Suppressor macrophage (primary cell): ENCODE measurements at regions not wholly inside any gene's neighbourhood (a gene's known extent, or its start where the extent isn't known, plus 50 kb on each side); places are given as distances from the start of the nearest gene placed in this dataset.

Experiments used
- DNase-seq, 4 experiments: peaks; one replicate each; pipeline ENCODE4 v3.0.0-alpha.2; 2020 to 2022

- DNase-seq, result no peak
Observed at GRCh38 chr5:135136546-135136945, 102.5 kb upstream of the PITX1 start.

- DNase-seq, result peak; percentile 57 to 80 (median 63)
Observed at GRCh38 chr5:135135530-135136226, 101.7 kb upstream of the PITX1 start.

- DNase-seq, result peak in 1 of 4 experiments; percentile 45
Observed at GRCh38 chr5:135134691-135135381, 100.8 kb upstream of the PITX1 start.

- DNase-seq, result peak; percentile 18 to 57 (median 37)
Observed at GRCh38 chr5:135133698-135134515, 99.9 kb upstream of the PITX1 start.

GRCh38 chr5:135133181-135133580 lies 99.2 kb upstream of the PITX1 start:
- DNase-seq, result no peak

- DNase-seq, result peak; percentile 41 to 66 (median 62)
Observed at GRCh38 chr5:135131801-135132680, 98.0 kb upstream of the PITX1 start.

- DNase-seq, result peak in 3 of 4 experiments; percentile 31 to 58 (median 47)
Observed at GRCh38 chr5:135130261-135131215, 96.5 kb upstream of the PITX1 start.

- no peak for DNase-seq
Observed at GRCh38 chr5:135129307-135129706, 95.3 kb upstream of the PITX1 start.

- DNase-seq, result no peak
Observed at GRCh38 chr5:135128361-135128760, 94.3 kb upstream of the PITX1 start.

- no peak for DNase-seq
Observed at GRCh38 chr5:135127439-135128240, 93.6 kb upstream of the PITX1 start.

- no peak for DNase-seq
Observed at GRCh38 chr5:135126688-135127438, 92.8 kb upstream of the PITX1 start.

GRCh38 chr5:135124724-135125123 lies 90.7 kb upstream of the PITX1 start:
- no peak for DNase-seq

- no peak for DNase-seq
Observed at GRCh38 chr5:135124128-135124527, 90.1 kb upstream of the PITX1 start.

GRCh38 chr5:135122797-135123196 lies 88.8 kb upstream of the PITX1 start:
- no peak for DNase-seq

GRCh38 chr5:135120951-135121350 lies 86.9 kb upstream of the PITX1 start:
- no peak for DNase-seq

- DNase-seq, result peak in 3 of 4 experiments; percentile 57 to 75 (median 71)
Observed at GRCh38 chr5:135119481-135119880, 85.5 kb upstream of the PITX1 start.

GRCh38 chr5:135117590-135117989 lies 83.6 kb upstream of the PITX1 start:
- no peak for DNase-seq

GRCh38 chr5:135116160-135116561 lies 82.1 kb upstream of the PITX1 start:
- DNase-seq, result peak; percentile 92 to 97 (median 94)

GRCh38 chr5:135115591-135115990 lies 81.6 kb upstream of the PITX1 start:
- DNase-seq, result no peak
